AG09319 (cell line): ENCODE measurements at regions not wholly inside any gene's neighbourhood (a gene's known extent, or its start where the extent isn't known, plus 50 kb on each side); places are given as distances from the start of the nearest gene placed in this dataset.

Experiments used
- DNase-seq: peaks from one replicate; pipeline ENCODE4 v3.0.0-alpha.2; 2010; ENCODE audit warnings: low read depth; ENCODE audit errors: extremely low read depth
- CTCF ChIP-seq: IDR thresholded peaks from 2 replicates; pipeline ENCODE4 v1.5.1; 2011; ENCODE audit warnings: low read depth, mild to moderate bottlenecking, inconsistent platforms, low read length, moderate library complexity

GRCh38 chr15:70535071-70535954 lies 228.0 kb downstream of the UACA start:
- TF ChIP-seq CTCF: no peak
- DNase-seq: no peak

GRCh38 chr15:70533931-70534742 lies 229.2 kb downstream of the UACA start:
- no peak for DNase-seq
- TF ChIP-seq CTCF: no peak

DNA sequence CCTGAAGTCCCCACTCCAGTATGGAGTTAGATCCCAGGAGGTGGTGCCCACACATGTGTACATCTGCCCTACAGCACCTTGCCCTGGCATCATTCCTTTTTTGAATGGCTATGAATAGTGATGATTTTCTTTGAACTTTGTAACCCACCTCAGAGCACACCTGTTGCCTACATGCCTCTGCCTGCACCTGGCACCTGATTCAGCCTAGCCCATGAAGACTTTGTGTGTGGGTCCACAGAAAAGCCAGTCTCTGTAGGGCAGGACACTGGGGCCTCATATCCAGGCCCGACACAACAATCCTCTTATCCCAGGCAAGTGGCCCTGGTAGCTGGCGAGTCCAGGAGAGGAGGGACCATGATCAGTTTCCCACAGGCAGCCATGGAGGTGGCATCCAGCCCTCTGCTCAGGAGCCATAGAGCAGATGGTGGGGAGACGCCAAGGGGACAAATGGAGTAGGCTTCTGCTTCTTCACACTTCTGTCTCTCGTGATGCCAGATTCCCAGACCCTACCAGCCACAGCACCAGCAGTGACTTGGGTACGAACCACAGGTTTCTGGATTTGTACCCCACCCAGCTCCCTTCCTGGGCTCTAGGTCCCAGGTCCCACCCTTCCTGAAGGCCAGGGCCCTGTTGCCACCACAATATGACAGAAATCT lies 230.7 kb downstream of the UACA start:
- TF ChIP-seq CTCF: no peak
- DNase-seq: no peak

DNA sequence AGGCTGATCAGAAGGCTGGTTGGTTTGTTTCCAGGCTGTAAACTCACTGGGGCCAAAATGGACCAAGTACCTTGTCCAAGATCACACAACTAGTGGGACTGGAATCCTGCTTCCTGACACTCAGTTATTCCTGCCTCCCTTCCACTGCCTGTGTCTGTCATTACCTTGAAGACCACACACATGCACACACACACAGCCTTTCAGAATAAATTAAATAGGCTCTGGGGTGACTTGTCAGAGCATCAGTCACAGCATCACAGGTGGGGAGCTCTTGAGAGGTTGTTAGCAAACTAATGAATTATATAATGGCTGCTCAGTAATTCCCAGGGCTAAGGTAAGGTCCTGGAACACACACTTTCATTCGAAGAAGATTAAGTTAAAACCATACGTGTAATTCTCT lies 231.8 kb downstream of the UACA start:
- no peak for DNase-seq
- TF ChIP-seq CTCF: no peak

DNA sequence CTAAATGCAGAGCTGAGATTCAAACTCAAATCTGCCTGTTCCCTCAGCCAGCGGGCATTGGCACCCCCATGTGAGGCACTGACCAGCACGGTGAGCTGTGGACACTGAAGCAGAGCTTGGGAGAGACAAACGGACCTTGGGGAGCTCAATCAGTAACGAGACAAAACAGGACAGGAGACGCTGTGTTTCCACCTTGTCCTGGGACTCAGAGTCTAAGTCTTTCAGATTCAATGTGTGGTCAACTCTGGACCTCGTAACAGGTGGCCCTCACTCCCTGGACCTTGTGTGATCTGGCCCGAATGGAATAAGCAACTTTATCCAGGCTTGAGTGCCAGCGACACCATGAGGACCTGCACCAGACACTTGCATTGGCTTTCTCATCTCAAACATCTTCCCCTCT lies 232.5 kb downstream of the UACA start:
- no peak for TF ChIP-seq CTCF
- no peak for DNase-seq

DNA sequence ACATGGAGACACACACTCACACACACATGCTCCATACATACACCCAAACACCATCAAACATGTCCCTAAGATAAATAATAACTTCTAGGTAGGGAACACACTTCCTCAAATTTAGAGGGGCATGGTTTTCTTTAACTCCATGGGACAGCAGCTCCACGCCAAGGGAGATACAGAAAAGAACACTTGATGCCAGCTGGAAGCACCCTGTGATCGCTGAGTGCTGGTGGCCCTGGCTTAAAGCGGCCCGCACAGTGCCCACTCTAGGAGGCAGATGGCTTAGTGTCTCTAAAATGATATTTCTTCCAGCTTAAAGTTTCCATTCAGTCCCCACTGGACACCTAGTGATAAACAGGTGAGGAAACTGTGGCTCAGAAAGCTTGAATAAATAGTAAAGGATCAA lies 232.9 kb downstream of the UACA start:
- DNase-seq: no peak
- TF ChIP-seq CTCF: no peak

- DNase-seq: no peak
- no peak for TF ChIP-seq CTCF
Measured at GRCh38 chr15:70530017-70530499, 233.3 kb downstream of the UACA start.
